Chondrocyte (in vitro differentiated cells): ENCODE measurements at regions not wholly inside any gene's neighbourhood (a gene's known extent, or its start where the extent isn't known, plus 50 kb on each side); places are given as distances from the start of the nearest gene placed in this dataset.

Experiments used
- DNase-seq: peaks from one replicate; pipeline ENCODE4 v3.0.0; 2021; ENCODE audit warnings: mixed read lengths, low spot score
- H3K27ac Mint-ChIP-seq: one replicate; pipeline ENCODE4 v1.8.0; 2021; ENCODE audit warnings: mild to moderate bottlenecking, moderate library complexity, mixed read lengths; ENCODE audit not compliant: unreplicated experiment
- H3K27me3 Mint-ChIP-seq: 2 replicates; pipeline ENCODE4 v1.8.0; 2021; ENCODE audit warnings: low read depth, mixed read lengths
- H3K36me3 Mint-ChIP-seq: 2 replicates; pipeline ENCODE4 v1.8.0; 2021; ENCODE audit warnings: low read depth, mixed read lengths
- H3K4me1 Mint-ChIP-seq: 2 replicates; pipeline ENCODE4 v1.8.0; 2021; ENCODE audit warnings: low read depth, mild to moderate bottlenecking, mixed read lengths
- H3K4me3 Mint-ChIP-seq: one replicate; pipeline ENCODE4 v1.8.0; 2021; ENCODE audit warnings: mild to moderate bottlenecking, moderate library complexity, mixed read lengths; ENCODE audit not compliant: unreplicated experiment
- H3K9me3 Mint-ChIP-seq: 2 replicates; pipeline ENCODE4 v1.8.0; 2021; ENCODE audit warnings: low read depth, mixed read lengths
- TF ChIP-seq, protein P1 (sequence below): fragments of 200-600 bp; sonication (generic); IDR thresholded peaks from 2 replicates; pipeline ENCODE4 v1.5.0; 2021; ENCODE audit warnings: antibody characterized with exemption, mild to moderate bottlenecking, moderate library complexity

- Mint-ChIP-seq H3K36me3 (no peaks in the 10 kb centered on the region), H3K27me3 (no peaks in the 10 kb centered on the region), H3K4me1 (no peaks in the 10 kb centered on the region), H3K27ac (no peak overlapping the region), H3K4me3 (no peak overlapping the region), H3K9me3 (peaks cover 14% of the 10 kb centered on the region)
- TF ChIP-seq, protein P1, sequence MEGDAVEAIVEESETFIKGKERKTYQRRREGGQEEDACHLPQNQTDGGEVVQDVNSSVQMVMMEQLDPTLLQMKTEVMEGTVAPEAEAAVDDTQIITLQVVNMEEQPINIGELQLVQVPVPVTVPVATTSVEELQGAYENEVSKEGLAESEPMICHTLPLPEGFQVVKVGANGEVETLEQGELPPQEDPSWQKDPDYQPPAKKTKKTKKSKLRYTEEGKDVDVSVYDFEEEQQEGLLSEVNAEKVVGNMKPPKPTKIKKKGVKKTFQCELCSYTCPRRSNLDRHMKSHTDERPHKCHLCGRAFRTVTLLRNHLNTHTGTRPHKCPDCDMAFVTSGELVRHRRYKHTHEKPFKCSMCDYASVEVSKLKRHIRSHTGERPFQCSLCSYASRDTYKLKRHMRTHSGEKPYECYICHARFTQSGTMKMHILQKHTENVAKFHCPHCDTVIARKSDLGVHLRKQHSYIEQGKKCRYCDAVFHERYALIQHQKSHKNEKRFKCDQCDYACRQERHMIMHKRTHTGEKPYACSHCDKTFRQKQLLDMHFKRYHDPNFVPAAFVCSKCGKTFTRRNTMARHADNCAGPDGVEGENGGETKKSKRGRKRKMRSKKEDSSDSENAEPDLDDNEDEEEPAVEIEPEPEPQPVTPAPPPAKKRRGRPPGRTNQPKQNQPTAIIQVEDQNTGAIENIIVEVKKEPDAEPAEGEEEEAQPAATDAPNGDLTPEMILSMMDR, result no peak
- DNase-seq, result peak; percentile 91
Observed at GRCh38 chr5:3220638-3221288, 374.9 kb upstream of the IRX1 start.

- DNase-seq, result peak; percentile 87
- Mint-ChIP-seq H3K9me3 (peaks cover 14% of the 10 kb centered on the region), H3K4me3 (no peak overlapping the region), H3K36me3 (no peaks in the 10 kb centered on the region), H3K27me3 (no peaks in the 10 kb centered on the region), H3K27ac (no peak overlapping the region), H3K4me1 (no peaks in the 10 kb centered on the region)
- TF ChIP-seq, protein P1, result no peak
Observed at GRCh38 chr5:3220201-3220600, 375.4 kb upstream of the IRX1 start.

DNA sequence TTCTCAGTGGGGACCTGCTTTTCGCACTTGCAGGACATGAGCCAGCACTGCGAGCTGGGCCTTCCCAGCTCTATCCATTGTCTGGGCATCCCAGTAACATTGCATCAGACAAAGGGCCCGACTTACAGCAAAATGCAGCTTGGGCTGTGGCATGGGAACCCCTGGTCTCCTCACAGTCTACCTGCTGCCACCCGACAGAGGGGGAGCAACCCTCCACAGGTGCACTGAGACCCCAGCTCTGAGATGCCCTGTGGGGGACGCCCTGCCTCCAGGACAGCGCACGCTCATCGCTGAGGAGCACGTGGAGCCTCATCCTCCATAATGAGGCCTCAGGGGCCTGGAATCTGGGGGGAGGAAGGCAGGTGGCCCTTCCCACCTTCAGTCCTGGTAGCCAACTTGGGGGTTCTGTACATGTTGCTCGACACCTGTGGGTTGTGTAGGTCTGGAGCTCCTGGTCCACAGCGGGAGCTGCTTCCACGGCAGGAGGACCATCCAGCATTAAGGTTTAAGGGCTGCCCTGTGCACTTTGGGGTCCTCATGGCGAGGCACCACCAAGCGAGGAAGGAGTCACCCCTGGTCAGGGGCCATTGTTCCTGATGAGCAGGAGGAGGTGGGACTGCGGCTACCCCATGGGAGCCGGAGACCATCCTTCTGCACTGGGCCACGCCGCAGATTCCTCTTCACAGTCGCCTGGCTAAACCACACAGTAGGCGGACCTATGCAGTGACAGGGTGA lies 376.5 kb upstream of the IRX1 start:
- TF ChIP-seq, protein P1, result no peak
- Mint-ChIP-seq H3K27me3 (no peaks in the 10 kb centered on the region), H3K4me3 (no peak overlapping the region), H3K4me1 (no peaks in the 10 kb centered on the region), H3K9me3 (peaks cover 13% of the 10 kb centered on the region), H3K36me3 (no peaks in the 10 kb centered on the region), H3K27ac (no peak overlapping the region)
- peak; percentile 75 for DNase-seq

DNA sequence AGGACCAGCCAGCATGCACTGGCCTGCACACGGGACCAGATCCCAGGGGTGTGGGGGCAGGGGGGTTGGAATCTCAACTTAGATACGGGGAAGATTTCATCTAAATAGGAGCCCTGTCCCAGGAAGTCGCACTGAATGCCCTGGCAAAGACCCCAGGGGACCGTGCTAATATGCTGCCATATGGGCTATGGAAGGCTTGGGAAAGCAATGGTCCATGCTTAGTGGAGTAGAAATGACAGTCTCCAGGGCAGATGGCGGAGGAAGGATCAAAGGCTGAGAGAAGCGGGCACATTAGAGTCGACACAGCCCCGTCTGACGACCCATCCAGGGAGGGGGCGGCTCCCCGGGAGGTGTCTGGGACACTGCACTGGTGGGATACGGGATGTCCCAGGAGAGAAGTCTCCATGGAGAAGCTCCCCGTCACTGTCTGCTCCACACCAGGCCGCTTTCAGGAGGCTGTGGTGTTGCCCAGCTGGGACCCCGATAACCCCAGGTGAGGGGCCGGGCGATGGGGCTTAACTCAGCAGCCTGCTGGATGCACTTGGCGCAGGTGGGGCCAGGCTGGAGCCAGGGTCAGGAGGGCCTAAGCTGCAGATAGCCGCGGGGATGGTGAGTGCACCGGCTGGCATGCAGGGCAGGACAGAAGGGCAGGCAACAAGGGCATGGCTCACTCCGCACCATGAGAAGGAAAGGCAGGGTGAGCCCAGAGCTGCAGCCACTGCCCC lies 377.7 kb upstream of the IRX1 start:
- DNase-seq, result peak; percentile 91
- Mint-ChIP-seq H3K4me3 (no peak overlapping the region), H3K4me1 (no peaks in the 10 kb centered on the region), H3K27ac (no peak overlapping the region), H3K27me3 (no peaks in the 10 kb centered on the region), H3K9me3 (peaks cover 12% of the 10 kb centered on the region), H3K36me3 (no peaks in the 10 kb centered on the region)
- TF ChIP-seq, protein P1, result no peak

GRCh38 chr5:3217114-3217513 lies 378.5 kb upstream of the IRX1 start:
- Mint-ChIP-seq H3K27ac (no peak overlapping the region), H3K4me3 (no peak overlapping the region), H3K36me3 (no peaks in the 10 kb centered on the region), H3K9me3 (peaks cover 7% of the 10 kb centered on the region), H3K27me3 (no peaks in the 10 kb centered on the region), H3K4me1 (no peaks in the 10 kb centered on the region)
- TF ChIP-seq, protein P1, result no peak
- peak; percentile 48 for DNase-seq
